T-cell (primary cell): ENCODE measurements at regions not wholly inside any gene's neighbourhood (a gene's known extent, or its start where the extent isn't known, plus 50 kb on each side); places are given as distances from the start of the nearest gene placed in this dataset.
A peak's percentile ranks its signal among the peaks of the same experiment; 100 is the strongest.

Source experiments
- ATAC-seq, 4 experiments: fragments of 200-7000 bp in 3 of 4; fragments of 150-1000 bp in 1 of 4; cut with Tn5 transposase; replicated peaks in 1 of 4; 1 replicate in 3 of 4; 2 replicates in 1 of 4; pipeline ENCODE4 v1.10.0; 2021; ENCODE audit warnings: moderate library complexity in 3 of 4, mild to moderate bottlenecking in 2 of 4, moderate number of reproducible peaks in 1 of 4
- CTCF ChIA-PET, 2 donors: fragments of 300-600 bp; sonication (Branson Sonifier 250); formaldehyde crosslinking; loops; one replicate each; lab custom pipeline; 2022; ENCODE audit warnings: antibody characterized with exemption in 2 of 2; lab: Charles Lee
- POLR2A ChIA-PET, 2 donors: fragments of 300-600 bp; sonication (Branson Sonifier 250); formaldehyde crosslinking; loops; one replicate each; lab custom pipeline; 2022; ENCODE audit warnings: antibody characterized with exemption in 2 of 2; lab: Charles Lee
- DNase-seq, 35 experiments: peaks; one replicate each; pipeline versions ENCODE4 v3.0.0 to v3.0.0-alpha.2; 2013 to 2023
- H3K27ac ChIP-seq: one replicate; pipeline ENCODE4 v1.5.1; 2013; ENCODE audit warnings: low read length
- H3K27me3 ChIP-seq, 2 experiments: replicated peaks in 1 of 2; 1 replicate in 1 of 2; 2 replicates in 1 of 2; pipeline versions ENCODE4 v1.6.1 to v1.7.0; 2013; ENCODE audit warnings: low read length in 1 of 2, mixed read lengths in 1 of 2; ENCODE audit not compliant: control insufficient read depth in 2 of 2, insufficient read depth in 2 of 2; ENCODE audit errors: extremely low read depth in 1 of 2
- H3K36me3 ChIP-seq, 2 donors: 1 replicate in 1 of 2; 2 replicates in 1 of 2; pipeline versions ENCODE4 v1.6.1 to v1.7.0; 2013; ENCODE audit warnings: low read length in 1 of 2; ENCODE audit not compliant: control insufficient read depth in 2 of 2, insufficient read depth in 1 of 2; ENCODE audit errors: extremely low read depth in 1 of 2
- H3K4me1 ChIP-seq, 2 experiments: 1 replicate in 1 of 2; 2 replicates in 1 of 2; pipeline versions ENCODE4 v1.6.1 to v1.7.0; 2013; ENCODE audit warnings: low read length in 2 of 2, mixed read lengths in 1 of 2; ENCODE audit not compliant: insufficient read depth in 2 of 2, control insufficient read depth in 1 of 2; ENCODE audit errors: extremely low read depth in 1 of 2
- H3K4me3 ChIP-seq, 2 donors: 1 replicate in 1 of 2; 2 replicates in 1 of 2; pipeline versions ENCODE4 v1.5.1 to v1.7.0; 2013; ENCODE audit warnings: mild to moderate bottlenecking in 2 of 2, low read length in 1 of 2, moderate library complexity in 1 of 2; ENCODE audit not compliant: control insufficient read depth in 1 of 2; ENCODE audit errors: extremely low read depth in 1 of 2
- H3K9me3 ChIP-seq: 2 replicates; pipeline ENCODE4 v1.7.0; 2013
- H3K27ac Mint-ChIP-seq, 2 donors: one replicate each; pipeline ENCODE4 v1.8.0; 2020 to 2021; ENCODE audit warnings: mild to moderate bottlenecking in 2 of 2, mixed read lengths in 2 of 2
- H3K27me3 Mint-ChIP-seq, 2 donors: one replicate each; pipeline ENCODE4 v1.8.0; 2021 to 2022; ENCODE audit warnings: mixed read lengths in 2 of 2
- H3K36me3 Mint-ChIP-seq: one replicate; pipeline ENCODE4 v1.8.0; 2021; ENCODE audit warnings: mixed read lengths
- H3K4me1 Mint-ChIP-seq, 3 donors: one replicate each; pipeline ENCODE4 v1.8.0; 2020 to 2022; ENCODE audit warnings: mixed read lengths in 3 of 3, mild to moderate bottlenecking in 1 of 3
- H3K4me3 Mint-ChIP-seq, 3 donors: one replicate each; pipeline ENCODE4 v1.8.0; 2020 to 2022; ENCODE audit warnings: mild to moderate bottlenecking in 3 of 3, mixed read lengths in 3 of 3, moderate library complexity in 3 of 3
- H3K9me3 Mint-ChIP-seq, 3 donors: one replicate each; pipeline ENCODE4 v1.8.0; 2020 to 2022; ENCODE audit warnings: mixed read lengths in 3 of 3
- WGBS: methylation state at CpG from one replicate; pipeline ENCODE4 v1.1.5; 2013; ENCODE audit warnings: missing lambda C conversion rate; ENCODE audit not compliant: insufficient coverage; 5-methylcytosine and 5-hydroxymethylcytosine counted together

DNA sequence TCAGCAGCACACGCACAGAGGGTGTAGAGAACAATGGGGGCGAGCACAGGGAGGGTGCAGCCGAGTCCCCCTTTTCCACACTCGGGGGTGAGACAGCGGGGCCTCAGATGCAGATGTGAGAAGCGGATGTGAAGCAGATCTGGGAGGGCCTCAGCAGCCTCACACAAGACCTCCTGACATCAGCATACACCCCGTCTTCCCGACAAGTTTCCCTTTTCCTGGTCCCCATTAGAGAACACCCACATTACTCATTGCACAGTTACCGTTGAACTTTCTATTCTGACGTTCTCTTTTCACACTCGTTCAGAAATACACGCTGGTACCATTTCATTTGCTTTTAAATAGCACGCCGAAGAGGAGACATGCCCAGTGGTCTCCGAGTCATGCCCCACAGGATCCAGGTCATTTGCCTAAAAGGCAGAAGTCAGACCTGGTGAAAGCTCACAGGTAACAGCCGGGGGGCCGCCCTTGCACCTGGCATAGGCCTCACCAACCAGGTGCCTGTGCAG, 129.5 kb upstream of the ID2 start:
- Mint-ChIP-seq H3K36me3 (no peaks in the 10 kb centered on the region), H3K9me3 (no peaks in the 10 kb centered on the region), H3K4me1 (peaks cover 4 to 14% (median 12%) of the 10 kb centered on the region in 3 donors), H3K27ac (peak overlapping the region in 1 of 2 donors; percentile 12), H3K4me3 (no peak overlapping the region), H3K27me3 (no peaks in the 10 kb centered on the region)
- DNase-seq = peak in 2 of 35 experiments; percentile 14 to 38
- Histone ChIP-seq H3K4me3 (no peak overlapping the region), H3K4me1 (peaks cover 0 to 3% of the 10 kb centered on the region in 2 experiments), H3K27ac (no peak overlapping the region), H3K27me3 (no peaks in the 10 kb centered on the region), H3K36me3 (no peaks in the 10 kb centered on the region), H3K9me3 (no peaks in the 10 kb centered on the region)
- CTCF ChIA-PET = interaction anchor here in 1 of 2 donors (0.7 kb wide), 1 partner anchor 70 kb away, joined by 6 read pairs; no protein-coding TSS in a partner anchor
- peak in 1 of 4 experiments; percentile 42 for ATAC-seq
- POLR2A ChIA-PET = interaction anchor here in 1 of 2 donors (0.7 kb wide), 2 partner anchors 15 to 195 kb away, joined by 3 to 9 read pairs; no protein-coding TSS in a partner anchor
- 86% methylated on average over 13 of the region's 17 CpGs for WGBS

- Mint-ChIP-seq H3K4me3 (no peak overlapping the region), H3K27ac (no peak overlapping the region), H3K36me3 (peaks cover 3% of the 10 kb centered on the region), H3K9me3 (peaks cover 4 to 6% (median 5%) of the 10 kb centered on the region in 3 donors), H3K27me3 (no peaks in the 10 kb centered on the region), H3K4me1 (peaks cover 4 to 7% (median 4%) of the 10 kb centered on the region in 3 donors)
- DNase-seq (no peak), ATAC-seq (no peak)
- Histone ChIP-seq H3K27ac (no peak overlapping the region), H3K27me3 (no peaks in the 10 kb centered on the region), H3K36me3 (no peaks in the 10 kb centered on the region), H3K4me3 (no peak overlapping the region), H3K9me3 (no peaks in the 10 kb centered on the region), H3K4me1 (peaks cover 0 to 3% of the 10 kb centered on the region in 2 experiments)
- CTCF ChIA-PET = no interaction called here
- no CpG with 5 or more reads among the region's 4 CpGs for WGBS
- POLR2A ChIA-PET = interaction anchor here in 1 of 2 donors (0.5 kb wide), 1 partner anchor 111 kb away, joined by 5 read pairs; no protein-coding TSS in a partner anchor
These were observed 128.2 kb upstream of the ID2 start for GRCh38 chr2:8553643-8554042.

DNA sequence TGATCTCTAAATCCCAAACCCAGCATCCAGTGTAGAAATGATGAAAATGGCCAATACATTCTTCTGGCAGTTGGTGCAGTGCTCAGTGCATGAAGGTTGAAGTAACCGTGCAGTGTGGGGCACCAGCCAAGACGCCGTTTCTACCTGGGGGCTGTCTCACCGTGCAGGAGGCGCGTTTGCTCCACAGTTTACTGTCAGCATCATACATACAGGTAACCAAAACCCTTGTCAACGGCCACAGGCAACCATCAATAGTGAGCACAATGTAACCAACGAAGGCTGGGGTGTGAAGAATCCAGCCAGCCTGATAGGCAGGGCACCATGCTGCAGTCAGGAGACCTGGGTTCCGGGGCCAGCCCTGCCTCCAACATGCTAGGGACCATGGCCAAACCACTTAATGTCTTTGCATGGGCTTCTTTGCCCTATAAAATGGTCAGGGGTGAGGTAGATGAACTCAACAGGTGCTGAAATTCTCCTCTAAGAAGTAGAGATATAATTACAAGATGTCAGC, 127.5 kb upstream of the ID2 start:
- ChIA-PET CTCF (no interaction called here), POLR2A (no interaction called here)
- Histone ChIP-seq H3K9me3 (no peaks in the 10 kb centered on the region), H3K4me3 (no peak overlapping the region), H3K27me3 (no peaks in the 10 kb centered on the region), H3K27ac (no peak overlapping the region), H3K36me3 (no peaks in the 10 kb centered on the region), H3K4me1 (peaks cover 0 to 3% of the 10 kb centered on the region in 2 experiments)
- 95% methylated on average over 8 of the region's 9 CpGs for WGBS
- H3K27me3 Mint-ChIP-seq = no peaks in the 10 kb centered on the region
- peaks cover 4 to 7% (median 4%) of the 10 kb centered on the region in 3 donors for H3K4me1 Mint-ChIP-seq
- peaks cover 4 to 13% (median 11%) of the 10 kb centered on the region in 3 donors for H3K9me3 Mint-ChIP-seq
- peaks cover 3% of the 10 kb centered on the region for H3K36me3 Mint-ChIP-seq
- no peak for DNase-seq
- H3K4me3 Mint-ChIP-seq = no peak overlapping the region
- no peak overlapping the region for H3K27ac Mint-ChIP-seq
- ATAC-seq = no peak

GRCh38 chr2:8555543-8555942, 126.3 kb upstream of the ID2 start:
- no peak overlapping the region for H3K4me3 ChIP-seq
- H3K4me3 Mint-ChIP-seq = no peak overlapping the region

DNA sequence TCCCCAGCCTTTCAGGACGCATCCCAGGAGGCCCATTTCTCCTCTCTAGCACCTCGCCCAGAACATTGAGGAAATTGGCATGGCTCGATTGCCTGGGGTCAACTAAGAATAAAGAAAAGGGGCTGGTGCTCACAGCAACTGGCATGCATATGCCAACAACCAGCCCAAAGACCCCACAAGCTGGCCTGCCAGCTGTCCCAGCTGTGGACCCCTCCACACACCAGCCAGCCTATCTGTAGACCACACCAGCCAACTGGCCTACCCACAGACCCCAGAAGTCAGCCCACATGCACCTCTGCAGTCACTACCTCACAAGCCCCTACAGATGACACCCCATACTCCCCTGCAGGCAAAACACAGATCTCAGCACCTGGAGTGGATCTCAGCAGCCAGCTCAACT, 123.8 kb upstream of the ID2 start:
- WGBS = 100% methylated on average over 3 of the region's 3 CpGs
- H3K27me3 Mint-ChIP-seq = no peaks in the 10 kb centered on the region
- Histone ChIP-seq H3K27ac (no peak overlapping the region), H3K4me1 (no peaks in the 10 kb centered on the region), H3K36me3 (no peaks in the 10 kb centered on the region), H3K4me3 (no peak overlapping the region), H3K9me3 (no peaks in the 10 kb centered on the region), H3K27me3 (no peaks in the 10 kb centered on the region)
- peaks cover 8 to 39% (median 19%) of the 10 kb centered on the region in 3 donors for H3K9me3 Mint-ChIP-seq
- H3K36me3 Mint-ChIP-seq = peaks cover 3% of the 10 kb centered on the region
- no peak for DNase-seq
- no peak overlapping the region for H3K4me3 Mint-ChIP-seq
- no peaks in the 10 kb centered on the region for H3K4me1 Mint-ChIP-seq
- ATAC-seq = no peak
- ChIA-PET CTCF (no interaction called here), POLR2A (no interaction called here)
- no peak overlapping the region for H3K27ac Mint-ChIP-seq

More at GRCh38 chr2:8555543-8555942, 126.3 kb upstream of the ID2 start:
- no CpG with 5 or more reads among the region's 2 CpGs for WGBS
- POLR2A ChIA-PET = no interaction called here
- ATAC-seq = no peak
- no peak for DNase-seq
- no peaks in the 10 kb centered on the region for H3K9me3 ChIP-seq
- no peak overlapping the region for H3K27ac ChIP-seq
- H3K36me3 ChIP-seq = no peaks in the 10 kb centered on the region
- H3K27me3 ChIP-seq = no peaks in the 10 kb centered on the region
- H3K4me1 ChIP-seq = peaks cover 0 to 3% of the 10 kb centered on the region in 2 experiments
- Mint-ChIP-seq H3K9me3 (peaks cover 5 to 24% (median 13%) of the 10 kb centered on the region in 3 donors), H3K36me3 (peaks cover 3% of the 10 kb centered on the region), H3K4me1 (peaks cover 4 to 7% (median 4%) of the 10 kb centered on the region in 3 donors), H3K27me3 (no peaks in the 10 kb centered on the region), H3K27ac (no peak overlapping the region)
- CTCF ChIA-PET = no interaction called here

GRCh38 chr2:8558956-8559355, 122.9 kb upstream of the ID2 start:
- no peak overlapping the region for H3K27ac ChIP-seq
- H3K4me3 ChIP-seq = no peak overlapping the region
- no peaks in the 10 kb centered on the region for H3K27me3 ChIP-seq
- CTCF ChIA-PET = no interaction called here
- POLR2A ChIA-PET = no interaction called here
- Mint-ChIP-seq H3K27ac (no peak overlapping the region), H3K9me3 (peaks cover 8 to 39% (median 19%) of the 10 kb centered on the region in 3 donors), H3K27me3 (no peaks in the 10 kb centered on the region), H3K36me3 (peaks cover 3% of the 10 kb centered on the region), H3K4me1 (peaks cover 1 to 2% (median 1%) of the 10 kb centered on the region in 3 donors), H3K4me3 (no peak overlapping the region)
- WGBS = 100% methylated on average over 1 of the region's 2 CpGs
- peaks cover 0 to 3% of the 10 kb centered on the region in 2 experiments for H3K4me1 ChIP-seq
- no peaks in the 10 kb centered on the region for H3K36me3 ChIP-seq
- DNase-seq (no peak), ATAC-seq (no peak)
- H3K9me3 ChIP-seq = no peaks in the 10 kb centered on the region
